ENCODE measurements at regions not wholly inside any gene's neighbourhood (a gene's known extent, or its start where the extent isn't known, plus 50 kb on each side); places are given as distances from the start of the nearest gene placed in this dataset.

DNA sequence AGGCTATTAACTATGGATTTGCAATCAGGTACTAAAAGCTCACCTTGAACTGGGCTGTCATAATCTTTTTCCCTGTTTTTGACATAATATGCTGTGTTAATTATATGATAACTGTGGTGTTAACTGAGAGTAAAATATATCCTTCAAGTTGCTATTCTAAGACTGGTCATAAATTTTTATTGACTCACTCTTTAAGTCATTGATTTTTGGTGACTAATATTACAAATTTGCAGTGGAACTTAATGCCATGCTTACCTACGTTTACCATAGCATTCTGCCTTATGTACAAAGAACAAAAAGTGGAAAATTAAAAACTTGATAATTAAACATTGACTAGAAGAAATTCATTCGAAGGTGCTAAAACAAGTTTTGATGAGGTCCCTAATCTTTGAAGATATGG, 872.4 kb downstream of the BRINP3 start:
- no peak for TF ChIP-seq ZFP30 (CRISPR knock-in tag; IDR thresholded peaks at IDR 0.05)
- TF ChIP-seq ESRRG (CRISPR knock-in tag; IDR thresholded peaks at IDR 0.05) = no peak
- no peak for TF ChIP-seq ZC3H10 (CRISPR knock-in tag; IDR thresholded peaks at IDR 0.05)

All from SK-N-SH treated with all-trans-retinoic acid at 6 μM for 48 hours (cell line).